ENCODE measurements at regions not wholly inside any gene's neighbourhood (a gene's known extent, or its start where the extent isn't known, plus 50 kb on each side); places are given as distances from the start of the nearest gene placed in this dataset.
"Not testable (repeated sequence)": the region's sequence is repeated elsewhere in the genome, so short reads cannot be mapped to it uniquely, and the experiment has no call there.

DNA sequence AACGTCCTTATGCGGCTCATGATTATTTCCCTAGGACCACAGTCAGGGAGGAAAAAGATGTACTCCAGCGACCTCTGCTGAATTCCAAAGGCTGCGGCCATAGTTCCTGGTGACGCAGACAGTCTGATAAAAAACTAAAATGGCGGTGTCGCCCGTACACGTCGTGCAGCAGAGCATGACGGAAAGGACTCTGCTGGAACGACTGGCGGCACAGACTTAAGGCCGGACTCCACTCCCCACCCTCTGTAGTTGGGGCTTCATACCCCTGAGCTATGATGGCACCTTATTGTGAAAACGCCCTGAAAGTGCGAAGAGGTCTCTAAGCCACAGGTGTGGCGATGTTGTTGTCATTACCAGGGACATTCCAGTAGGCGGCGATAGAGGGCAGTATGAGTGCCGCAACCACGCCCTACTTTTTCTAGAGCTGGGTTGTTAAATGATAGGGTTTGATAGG, 90.0 kb upstream of the EDA2R start:
- Histone ChIP-seq H3K9me3 (ENCODE audit: insufficient read depth, low read depth, low read length) (no peaks in the 10 kb centered on the region), H3K79me2 (ENCODE audit: insufficient read depth, low read length) (no peaks in the 10 kb centered on the region), H3K36me3 (ENCODE audit: insufficient read depth, low read length) (no peaks in the 10 kb centered on the region), H3K4me1 (ENCODE audit: insufficient read depth, low read length) (no peaks in the 10 kb centered on the region), H4K20me1 (ENCODE audit: insufficient read depth, low read length) (no peaks in the 10 kb centered on the region), H3K4me3 (ENCODE audit: insufficient read depth, low read depth, low read length) (peak overlapping the region; percentile 70), H2AFZ (ENCODE audit: low read depth, low read length) (peak overlapping the region; percentile 98), H3K9ac (ENCODE audit: low read length) (peak overlapping the region; percentile 75), H3K27me3 (ENCODE audit: insufficient read depth, low read length) (no peaks in the 10 kb centered on the region), H3K27ac (ENCODE audit: low read depth, low read length) (peak overlapping the region; percentile 56), H3K4me2 (ENCODE audit: low read length) (peak overlapping the region; percentile 83)
- H3K27me3 Mint-ChIP-seq (ENCODE audit: low read depth, unreplicated experiment): no peaks in the 10 kb centered on the region
- no peaks in the 10 kb centered on the region for H3K36me3 Mint-ChIP-seq (ENCODE audit: low read depth, unreplicated experiment)
- TF ChIP-seq, protein P1, sequence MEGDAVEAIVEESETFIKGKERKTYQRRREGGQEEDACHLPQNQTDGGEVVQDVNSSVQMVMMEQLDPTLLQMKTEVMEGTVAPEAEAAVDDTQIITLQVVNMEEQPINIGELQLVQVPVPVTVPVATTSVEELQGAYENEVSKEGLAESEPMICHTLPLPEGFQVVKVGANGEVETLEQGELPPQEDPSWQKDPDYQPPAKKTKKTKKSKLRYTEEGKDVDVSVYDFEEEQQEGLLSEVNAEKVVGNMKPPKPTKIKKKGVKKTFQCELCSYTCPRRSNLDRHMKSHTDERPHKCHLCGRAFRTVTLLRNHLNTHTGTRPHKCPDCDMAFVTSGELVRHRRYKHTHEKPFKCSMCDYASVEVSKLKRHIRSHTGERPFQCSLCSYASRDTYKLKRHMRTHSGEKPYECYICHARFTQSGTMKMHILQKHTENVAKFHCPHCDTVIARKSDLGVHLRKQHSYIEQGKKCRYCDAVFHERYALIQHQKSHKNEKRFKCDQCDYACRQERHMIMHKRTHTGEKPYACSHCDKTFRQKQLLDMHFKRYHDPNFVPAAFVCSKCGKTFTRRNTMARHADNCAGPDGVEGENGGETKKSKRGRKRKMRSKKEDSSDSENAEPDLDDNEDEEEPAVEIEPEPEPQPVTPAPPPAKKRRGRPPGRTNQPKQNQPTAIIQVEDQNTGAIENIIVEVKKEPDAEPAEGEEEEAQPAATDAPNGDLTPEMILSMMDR (IDR thresholded peaks at IDR 0.05; ENCODE audit: insufficient read depth, low read depth, low read length): peak; percentile 50
- no peak for TF ChIP-seq EZH2 (IDR thresholded peaks at IDR 0.05; ENCODE audit: insufficient read depth, low read length)
- peak overlapping the region; percentile 95 for H3K4me3 Mint-ChIP-seq (ENCODE audit: unreplicated experiment)
- peak overlapping the region; percentile 97 for H3K27ac Mint-ChIP-seq (ENCODE audit: unreplicated experiment)
- no peaks in the 10 kb centered on the region for H3K9me3 Mint-ChIP-seq (ENCODE audit: unreplicated experiment)
- H3K4me1 Mint-ChIP-seq (ENCODE audit: low read depth, unreplicated experiment): no peaks in the 10 kb centered on the region
- FAIRE-seq (peak; percentile 98), DNase-seq (ENCODE audit: low read depth) (peak; percentile 16)

DNA sequence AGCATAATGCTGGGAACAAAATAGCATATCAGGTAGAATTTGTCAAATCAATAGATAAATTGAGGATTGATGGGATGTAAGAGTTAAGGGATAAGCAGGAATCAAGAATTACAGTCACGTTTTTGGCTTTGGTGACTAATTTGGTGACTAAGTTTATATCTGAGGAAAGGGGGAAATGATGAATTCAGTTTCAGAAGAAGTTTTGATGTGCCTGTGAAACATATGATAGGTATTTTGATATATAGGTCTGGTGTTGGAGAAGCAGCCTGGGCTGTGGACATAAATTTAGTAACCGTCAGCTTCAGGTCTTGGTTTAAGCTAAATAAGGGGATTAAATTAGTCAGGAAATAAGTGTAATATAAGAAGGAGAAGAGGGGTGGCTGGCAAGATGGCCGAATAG, 79.0 kb upstream of the EDA2R start:
- Mint-ChIP-seq H3K4me1 (ENCODE audit: low read depth, unreplicated experiment) (no peaks in the 10 kb centered on the region), H3K27ac (ENCODE audit: unreplicated experiment) (no peak overlapping the region), H3K36me3 (ENCODE audit: low read depth, unreplicated experiment) (no peaks in the 10 kb centered on the region), H3K4me3 (ENCODE audit: unreplicated experiment) (no peak overlapping the region), H3K27me3 (ENCODE audit: low read depth, unreplicated experiment) (no peaks in the 10 kb centered on the region), H3K9me3 (ENCODE audit: unreplicated experiment) (peaks cover 4% of the 10 kb centered on the region)
- peak; percentile 58 for FAIRE-seq
- H3K27me3 ChIP-seq (ENCODE audit: insufficient read depth, low read length): no peaks in the 10 kb centered on the region
- no peak overlapping the region for H3K27ac ChIP-seq (ENCODE audit: low read depth, low read length)
- H4K20me1 ChIP-seq (ENCODE audit: insufficient read depth, low read length): no peaks in the 10 kb centered on the region
- DNase-seq (ENCODE audit: low read depth): no peak
- TF ChIP-seq EZH2 (IDR thresholded peaks at IDR 0.05; ENCODE audit: insufficient read depth, low read length): no peak
- TF ChIP-seq, protein P1 (IDR thresholded peaks at IDR 0.05; ENCODE audit: insufficient read depth, low read depth, low read length): no peak
- H2AFZ ChIP-seq (ENCODE audit: low read depth, low read length): no peak overlapping the region
- H3K9ac ChIP-seq (ENCODE audit: low read length): no peak overlapping the region
- no peak overlapping the region for H3K4me2 ChIP-seq (ENCODE audit: low read length)
- no peaks in the 10 kb centered on the region for H3K79me2 ChIP-seq (ENCODE audit: insufficient read depth, low read length)
- no peak overlapping the region for H3K4me3 ChIP-seq (ENCODE audit: insufficient read depth, low read depth, low read length)
- H3K36me3 ChIP-seq (ENCODE audit: insufficient read depth, low read length): no peaks in the 10 kb centered on the region
- H3K9me3 ChIP-seq (ENCODE audit: insufficient read depth, low read depth, low read length): no peaks in the 10 kb centered on the region
- no peaks in the 10 kb centered on the region for H3K4me1 ChIP-seq (ENCODE audit: insufficient read depth, low read length)

DNA sequence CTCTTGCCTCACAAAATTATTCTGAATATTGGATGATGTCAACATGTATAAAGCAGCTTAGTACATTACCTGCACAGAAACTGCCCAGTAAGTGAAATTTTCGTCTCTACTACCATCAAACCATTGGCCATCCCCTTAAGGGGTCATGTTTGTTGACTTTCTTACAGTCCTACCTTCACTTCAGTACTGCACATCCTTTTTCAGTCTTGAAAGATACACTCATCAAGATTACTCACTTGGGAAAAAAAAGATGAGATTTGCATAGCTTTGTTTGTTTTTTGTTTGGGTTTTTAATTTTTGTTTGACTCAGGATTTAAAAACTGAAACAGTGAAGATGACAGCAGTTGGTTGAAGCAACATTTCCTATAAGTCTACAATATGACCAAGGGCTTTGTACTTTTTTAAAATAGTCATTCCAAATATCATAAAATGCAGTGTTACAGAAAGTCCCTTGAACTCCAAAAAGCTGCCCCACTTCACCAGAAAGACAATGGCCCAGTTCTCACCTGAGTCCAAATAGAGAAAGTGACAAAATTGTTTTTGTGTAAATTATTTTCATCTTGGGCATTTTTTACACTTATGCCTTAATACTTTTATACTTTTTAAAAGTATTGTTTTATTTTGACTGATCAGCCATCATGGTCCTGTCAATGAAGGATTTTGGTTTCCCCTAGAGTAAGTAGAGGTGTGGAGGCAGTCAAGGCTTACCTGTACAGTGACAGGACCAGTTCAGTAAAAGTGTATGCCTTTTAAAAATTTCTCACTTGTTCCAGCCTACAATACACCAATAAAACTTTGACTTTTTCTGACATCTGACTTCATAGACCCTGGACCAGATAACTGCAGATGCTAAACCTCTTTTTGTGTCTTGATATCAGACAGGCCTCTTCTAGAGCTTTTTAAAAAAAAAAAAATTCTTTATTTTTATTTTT, 59.7 kb upstream of the EDA2R start:
- Histone ChIP-seq H3K9me3 (ENCODE audit: insufficient read depth, low read depth, low read length) (no peaks in the 10 kb centered on the region), H3K27me3 (ENCODE audit: insufficient read depth, low read length) (no peaks in the 10 kb centered on the region), H3K27ac (ENCODE audit: low read depth, low read length) (no peak overlapping the region), H3K4me2 (ENCODE audit: low read length) (no peak overlapping the region), H2AFZ (ENCODE audit: low read depth, low read length) (no peak overlapping the region), H3K36me3 (ENCODE audit: insufficient read depth, low read length) (no peaks in the 10 kb centered on the region), H3K4me1 (ENCODE audit: insufficient read depth, low read length) (no peaks in the 10 kb centered on the region), H3K9ac (ENCODE audit: low read length) (no peak overlapping the region), H3K79me2 (ENCODE audit: insufficient read depth, low read length) (no peaks in the 10 kb centered on the region), H4K20me1 (ENCODE audit: insufficient read depth, low read length) (no peaks in the 10 kb centered on the region), H3K4me3 (ENCODE audit: insufficient read depth, low read depth, low read length) (no peak overlapping the region)
- TF ChIP-seq, protein P1 (IDR thresholded peaks at IDR 0.05; ENCODE audit: insufficient read depth, low read depth, low read length): no peak
- no peak for TF ChIP-seq EZH2 (IDR thresholded peaks at IDR 0.05; ENCODE audit: insufficient read depth, low read length)
- Mint-ChIP-seq H3K4me3 (ENCODE audit: unreplicated experiment) (no peak overlapping the region), H3K36me3 (ENCODE audit: low read depth, unreplicated experiment) (no peaks in the 10 kb centered on the region), H3K27me3 (ENCODE audit: low read depth, unreplicated experiment) (no peaks in the 10 kb centered on the region), H3K9me3 (ENCODE audit: unreplicated experiment) (no peaks in the 10 kb centered on the region), H3K27ac (ENCODE audit: unreplicated experiment) (no peak overlapping the region), H3K4me1 (ENCODE audit: low read depth, unreplicated experiment) (no peaks in the 10 kb centered on the region)
- FAIRE-seq: peak; percentile 83
- no peak for DNase-seq (ENCODE audit: low read depth)

DNA sequence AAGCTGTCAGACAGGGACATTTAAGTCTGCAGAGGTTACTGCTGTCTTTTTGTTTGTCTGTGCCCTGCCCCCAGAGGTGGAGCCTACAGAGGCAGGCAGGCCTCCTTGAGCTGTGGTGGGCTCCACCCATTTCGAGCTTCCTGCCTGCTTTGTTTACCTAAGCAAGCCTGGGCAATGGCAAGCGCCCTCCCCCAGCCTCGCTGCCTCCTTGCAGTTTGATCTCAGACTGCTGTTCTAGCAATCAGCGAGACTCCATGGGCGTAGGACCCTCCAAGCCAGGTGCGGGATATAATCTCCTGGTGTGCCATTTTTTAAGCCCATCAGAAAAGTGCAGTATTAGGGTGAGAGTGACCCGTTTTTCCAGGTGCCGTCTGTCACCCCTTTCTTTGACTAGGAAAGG, 53.6 kb upstream of the EDA2R start:
- H3K27ac ChIP-seq (ENCODE audit: low read depth, low read length); H3K36me3 ChIP-seq (ENCODE audit: insufficient read depth, low read length); H3K4me2 ChIP-seq (ENCODE audit: low read length); H3K4me1 ChIP-seq (ENCODE audit: insufficient read depth, low read length); H4K20me1 ChIP-seq (ENCODE audit: insufficient read depth, low read length); H3K27ac Mint-ChIP-seq (ENCODE audit: unreplicated experiment); H3K9me3 Mint-ChIP-seq (ENCODE audit: unreplicated experiment); H3K27me3 Mint-ChIP-seq (ENCODE audit: low read depth, unreplicated experiment); H3K4me3 ChIP-seq (ENCODE audit: insufficient read depth, low read depth, low read length); H3K36me3 Mint-ChIP-seq (ENCODE audit: low read depth, unreplicated experiment); H2AFZ ChIP-seq (ENCODE audit: low read depth, low read length); H3K4me3 Mint-ChIP-seq (ENCODE audit: unreplicated experiment); FAIRE-seq; H3K9ac ChIP-seq (ENCODE audit: low read length); DNase-seq (ENCODE audit: low read depth); H3K9me3 ChIP-seq (ENCODE audit: insufficient read depth, low read depth, low read length); H3K27me3 ChIP-seq (ENCODE audit: insufficient read depth, low read length); H3K79me2 ChIP-seq (ENCODE audit: insufficient read depth, low read length); H3K4me1 Mint-ChIP-seq (ENCODE audit: low read depth, unreplicated experiment): not testable (repeated sequence)

Measured in astrocyte (in vitro differentiated cells and primary cell).